Mesothelial cell of epicardium (in vitro differentiated cells): ENCODE measurements at regions not wholly inside any gene's neighbourhood (a gene's known extent, or its start where the extent isn't known, plus 50 kb on each side); places are given as distances from the start of the nearest gene placed in this dataset.

Experiments used
- DNase-seq, 2 experiments: peaks; one replicate each; pipeline ENCODE4 v3.0.0; 2021; ENCODE audit warnings: low spot score in 2 of 2; ENCODE audit not compliant: unreplicated experiment in 2 of 2
- H3K27ac Mint-ChIP-seq: 2 replicates; pipeline ENCODE4 v1.8.0; 2021; ENCODE audit warnings: mixed read lengths
- H3K27me3 Mint-ChIP-seq: 2 replicates; pipeline ENCODE4 v1.8.0; 2021; ENCODE audit warnings: low read depth, mixed read lengths
- H3K36me3 Mint-ChIP-seq: 2 replicates; pipeline ENCODE4 v1.8.0; 2021; ENCODE audit warnings: mixed read lengths
- H3K4me1 Mint-ChIP-seq: 2 replicates; pipeline ENCODE4 v1.8.0; 2021; ENCODE audit warnings: mixed read lengths
- H3K4me3 Mint-ChIP-seq: 2 replicates; pipeline ENCODE4 v1.8.0; 2021; ENCODE audit warnings: mild to moderate bottlenecking, moderate library complexity, mixed read lengths
- H3K9me3 Mint-ChIP-seq: 2 replicates; pipeline ENCODE4 v1.8.0; 2021; ENCODE audit warnings: mixed read lengths
- CTCF ChIP-seq: fragments of 200-600 bp; sonication (generic); IDR thresholded peaks from one replicate; pipeline ENCODE4 v1.5.0; 2021; ENCODE audit warnings: antibody characterized with exemption; ENCODE audit not compliant: unreplicated experiment

- no peak for TF ChIP-seq CTCF
- no peak for DNase-seq
- Mint-ChIP-seq H3K27me3 (peaks cover 11% of the 10 kb centered on the region), H3K9me3 (peaks cover 8% of the 10 kb centered on the region), H3K36me3 (no peaks in the 10 kb centered on the region), H3K27ac (no peak overlapping the region), H3K4me1 (no peaks in the 10 kb centered on the region), H3K4me3 (no peak overlapping the region)
Measured at GRCh38 chr17:56011406-56012131, 141.7 kb upstream of the ANKFN1 start.

GRCh38 chr17:56018211-56018610, 135.1 kb upstream of the ANKFN1 start:
- Mint-ChIP-seq H3K9me3 (peaks cover 4% of the 10 kb centered on the region), H3K4me3 (no peak overlapping the region), H3K27me3 (peaks cover 38% of the 10 kb centered on the region), H3K27ac (no peak overlapping the region), H3K36me3 (no peaks in the 10 kb centered on the region), H3K4me1 (no peaks in the 10 kb centered on the region)
- TF ChIP-seq CTCF, result no peak
- no peak for DNase-seq

- DNase-seq, result no peak
- TF ChIP-seq CTCF, result no peak
- H3K4me3 Mint-ChIP-seq, result no peak overlapping the region
- no peak overlapping the region for H3K27ac Mint-ChIP-seq
- H3K27me3 Mint-ChIP-seq, result peaks cover 38% of the 10 kb centered on the region
- H3K4me1 Mint-ChIP-seq, result no peaks in the 10 kb centered on the region
- no peaks in the 10 kb centered on the region for H3K9me3 Mint-ChIP-seq
- H3K36me3 Mint-ChIP-seq, result no peaks in the 10 kb centered on the region
Measured at GRCh38 chr17:56020369-56020768, 132.9 kb upstream of the ANKFN1 start.

GRCh38 chr17:56021681-56022190, 131.5 kb upstream of the ANKFN1 start:
- TF ChIP-seq CTCF, result no peak
- Mint-ChIP-seq H3K36me3 (no peaks in the 10 kb centered on the region), H3K4me3 (no peak overlapping the region), H3K27me3 (peaks cover 30% of the 10 kb centered on the region), H3K4me1 (no peaks in the 10 kb centered on the region), H3K9me3 (no peaks in the 10 kb centered on the region), H3K27ac (no peak overlapping the region)
- DNase-seq, result no peak

GRCh38 chr17:56023851-56024250, 129.4 kb upstream of the ANKFN1 start:
- Mint-ChIP-seq H3K27ac (no peak overlapping the region), H3K36me3 (no peaks in the 10 kb centered on the region), H3K4me1 (no peaks in the 10 kb centered on the region), H3K9me3 (no peaks in the 10 kb centered on the region), H3K4me3 (no peak overlapping the region), H3K27me3 (peaks cover 20% of the 10 kb centered on the region)
- no peak for DNase-seq
- no peak for TF ChIP-seq CTCF

- DNase-seq, result no peak
- Mint-ChIP-seq H3K27me3 (peaks cover 19% of the 10 kb centered on the region), H3K27ac (no peak overlapping the region), H3K36me3 (no peaks in the 10 kb centered on the region), H3K9me3 (no peaks in the 10 kb centered on the region), H3K4me1 (no peaks in the 10 kb centered on the region), H3K4me3 (no peak overlapping the region)
- no peak for TF ChIP-seq CTCF
Measured at GRCh38 chr17:56026915-56027314, 126.4 kb upstream of the ANKFN1 start.
